ENCODE measurements at regions not wholly inside any gene's neighbourhood (a gene's known extent, or its start where the extent isn't known, plus 50 kb on each side); places are given as distances from the start of the nearest gene placed in this dataset.
A peak's percentile ranks its signal among the peaks of the same experiment; 100 is the strongest.

GRCh38 chr10:44020322-44021111 is 364.4 kb downstream of the CXCL12 start:
- H3K4me3 ChIP-seq (replicated peaks in 1 of 3; ENCODE audit: low read depth in 2 of 3, low read length in 3 of 3) = no peak overlapping the region
- 83% methylated on average over 1 of the region's 5 CpGs for WGBS (ENCODE audit: insufficient coverage)
- no peaks in the 10 kb centered on the region for H3K27me3 ChIP-seq (ENCODE audit: control insufficient read depth in 2 of 2, insufficient read depth in 2 of 2, low read length in 2 of 2)
- no peak overlapping the region for H3K9ac ChIP-seq (ENCODE audit: insufficient read depth, low read length, poor library complexity, severe bottlenecking)
- Mint-ChIP-seq H3K9me3 (peaks cover 0 to 9% (median 0%) of the 10 kb centered on the region in 7 donors), H3K4me3 (no peak overlapping the region), H3K4me1 (peaks cover 13% of the 10 kb centered on the region), H3K27ac (peak overlapping the region in 1 of 7 donors; percentile 47), H3K36me3 (no peaks in the 10 kb centered on the region), H3K27me3 (ENCODE audit: low read depth in 3 of 3) (peaks cover 0 to 11% (median 3%) of the 10 kb centered on the region in 3 donors)
- no peak for DNase-seq
- no peaks in the 10 kb centered on the region for H3K79me2 ChIP-seq (ENCODE audit: insufficient read depth, low read length)
- H4K20me1 ChIP-seq (ENCODE audit: insufficient read depth, low read length) = no peaks in the 10 kb centered on the region
- H3K4me1 ChIP-seq (ENCODE audit: control insufficient read depth in 1 of 2, insufficient read depth in 2 of 2, low read length in 2 of 2) = peaks cover 22 to 23% of the 10 kb centered on the region in 2 donors
- H3K36me3 ChIP-seq (replicated peaks in 1 of 2; ENCODE audit: control insufficient read depth in 1 of 2, insufficient read depth in 2 of 2, low read length in 2 of 2) = no peaks in the 10 kb centered on the region
- no peak overlapping the region for H3K4me2 ChIP-seq (replicated peaks; ENCODE audit: extremely low read depth, low read length, poor library complexity, severe bottlenecking)
- TF ChIP-seq, protein P1, sequence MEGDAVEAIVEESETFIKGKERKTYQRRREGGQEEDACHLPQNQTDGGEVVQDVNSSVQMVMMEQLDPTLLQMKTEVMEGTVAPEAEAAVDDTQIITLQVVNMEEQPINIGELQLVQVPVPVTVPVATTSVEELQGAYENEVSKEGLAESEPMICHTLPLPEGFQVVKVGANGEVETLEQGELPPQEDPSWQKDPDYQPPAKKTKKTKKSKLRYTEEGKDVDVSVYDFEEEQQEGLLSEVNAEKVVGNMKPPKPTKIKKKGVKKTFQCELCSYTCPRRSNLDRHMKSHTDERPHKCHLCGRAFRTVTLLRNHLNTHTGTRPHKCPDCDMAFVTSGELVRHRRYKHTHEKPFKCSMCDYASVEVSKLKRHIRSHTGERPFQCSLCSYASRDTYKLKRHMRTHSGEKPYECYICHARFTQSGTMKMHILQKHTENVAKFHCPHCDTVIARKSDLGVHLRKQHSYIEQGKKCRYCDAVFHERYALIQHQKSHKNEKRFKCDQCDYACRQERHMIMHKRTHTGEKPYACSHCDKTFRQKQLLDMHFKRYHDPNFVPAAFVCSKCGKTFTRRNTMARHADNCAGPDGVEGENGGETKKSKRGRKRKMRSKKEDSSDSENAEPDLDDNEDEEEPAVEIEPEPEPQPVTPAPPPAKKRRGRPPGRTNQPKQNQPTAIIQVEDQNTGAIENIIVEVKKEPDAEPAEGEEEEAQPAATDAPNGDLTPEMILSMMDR (IDR thresholded peaks at IDR 0.05) = no peak
- intact Hi-C loops (cut with micrococcal nuclease) = no loop called here
- no peak overlapping the region for H3K27ac ChIP-seq (ENCODE audit: low read depth in 1 of 2, low read length in 2 of 2)
- no peaks in the 10 kb centered on the region for H3K9me3 ChIP-seq (replicated peaks in 1 of 2; ENCODE audit: control insufficient read depth in 1 of 2, insufficient read depth in 1 of 2, low read length in 2 of 2)
- no peak overlapping the region for H2AFZ ChIP-seq (ENCODE audit: insufficient read depth, low read depth, low read length, poor library complexity, severe bottlenecking)

GRCh38 chr10:44017483-44018145 is 367.3 kb downstream of the CXCL12 start:
- no peak overlapping the region for H3K4me2 ChIP-seq (replicated peaks; ENCODE audit: extremely low read depth, low read length, poor library complexity, severe bottlenecking)
- Mint-ChIP-seq H3K4me3 (peak overlapping the region in 1 of 2 donors; percentile 28), H3K4me1 (peaks cover 41% of the 10 kb centered on the region), H3K36me3 (no peaks in the 10 kb centered on the region), H3K27me3 (ENCODE audit: low read depth in 3 of 3) (peaks cover 2 to 3% (median 2%) of the 10 kb centered on the region in 3 donors), H3K27ac (peak overlapping the region in 1 of 7 donors; percentile 43), H3K9me3 (peaks cover 0 to 9% (median 0%) of the 10 kb centered on the region in 7 donors)
- no peak overlapping the region for H3K27ac ChIP-seq (ENCODE audit: low read depth in 1 of 2, low read length in 2 of 2)
- H4K20me1 ChIP-seq (ENCODE audit: insufficient read depth, low read length) = no peaks in the 10 kb centered on the region
- no peaks in the 10 kb centered on the region for H3K27me3 ChIP-seq (ENCODE audit: control insufficient read depth in 2 of 2, insufficient read depth in 2 of 2, low read length in 2 of 2)
- no peaks in the 10 kb centered on the region for H3K36me3 ChIP-seq (replicated peaks in 1 of 2; ENCODE audit: control insufficient read depth in 1 of 2, insufficient read depth in 2 of 2, low read length in 2 of 2)
- 100% methylated on average over 2 of the region's 5 CpGs for WGBS (ENCODE audit: insufficient coverage)
- H2AFZ ChIP-seq (ENCODE audit: insufficient read depth, low read depth, low read length, poor library complexity, severe bottlenecking) = no peak overlapping the region
- no peak overlapping the region for H3K9ac ChIP-seq (ENCODE audit: insufficient read depth, low read length, poor library complexity, severe bottlenecking)
- no peak for DNase-seq
- H3K9me3 ChIP-seq (replicated peaks in 1 of 2; ENCODE audit: control insufficient read depth in 1 of 2, insufficient read depth in 1 of 2, low read length in 2 of 2) = peaks cover 0 to 3% of the 10 kb centered on the region in 2 donors
- H3K4me1 ChIP-seq (ENCODE audit: control insufficient read depth in 1 of 2, insufficient read depth in 2 of 2, low read length in 2 of 2) = peaks cover 50 to 52% of the 10 kb centered on the region in 2 donors
- no peak overlapping the region for H3K4me3 ChIP-seq (replicated peaks in 1 of 3; ENCODE audit: low read depth in 2 of 3, low read length in 3 of 3)
- intact Hi-C loops (cut with micrococcal nuclease) = no loop called here
- H3K79me2 ChIP-seq (ENCODE audit: insufficient read depth, low read length) = no peaks in the 10 kb centered on the region
- TF ChIP-seq, protein P1 (IDR thresholded peaks at IDR 0.05) = no peak
